HG03064 (cell line): ENCODE measurements at regions not wholly inside any gene's neighbourhood (a gene's known extent, or its start where the extent isn't known, plus 50 kb on each side); places are given as distances from the start of the nearest gene placed in this dataset.

Source experiments
- ATAC-seq: cut with Tn5 transposase; IDR thresholded peaks from one replicate; pipeline ENCODE4 v1.9.1; 2021; ENCODE audit warnings: low read depth; ENCODE audit not compliant: unreplicated experiment

DNA sequence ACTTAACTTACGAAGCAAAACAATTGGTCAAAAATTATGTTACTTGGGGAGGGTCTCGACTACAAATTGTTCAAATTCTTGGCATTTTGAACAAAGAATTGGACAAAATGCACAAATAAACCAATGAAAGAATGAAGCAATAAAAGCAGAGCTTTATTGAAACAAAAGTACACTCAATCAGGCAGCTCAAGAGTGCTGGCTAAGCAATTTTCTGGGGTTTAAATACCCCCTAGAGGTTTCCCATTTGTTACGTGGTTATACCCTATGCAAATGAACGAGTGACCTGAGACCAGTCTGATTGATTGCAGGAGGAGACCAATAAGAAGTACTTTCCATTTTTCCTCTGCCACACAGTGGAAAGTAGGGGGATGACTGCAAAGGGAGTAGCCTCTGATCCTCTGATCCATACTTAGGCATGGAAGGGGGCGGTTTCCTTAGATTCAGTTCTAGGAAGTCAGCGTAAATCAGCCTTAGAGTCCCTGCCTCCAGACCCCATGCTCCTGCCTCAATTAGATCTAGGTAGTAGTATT is 228.6 kb downstream of the EFNB2 start:
- no peak for ATAC-seq

DNA sequence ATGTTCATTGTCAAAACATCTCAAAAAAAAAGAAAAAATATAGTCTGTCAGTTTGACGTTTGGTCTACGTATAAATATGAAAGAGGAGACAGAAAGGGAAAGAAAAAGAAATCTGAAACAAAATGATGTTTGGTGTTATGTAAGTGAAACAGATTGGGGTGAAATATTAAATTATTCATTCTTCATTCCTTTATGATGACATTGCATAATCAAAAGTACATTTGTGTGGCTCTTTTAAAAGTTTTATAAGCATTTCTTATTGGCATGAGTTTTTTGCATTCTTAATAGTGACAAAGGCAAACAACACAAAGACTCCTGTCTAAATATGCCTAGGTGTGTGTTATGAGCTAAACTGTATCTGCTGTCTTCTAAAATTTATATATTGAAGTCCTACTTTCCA is 232.6 kb downstream of the EFNB2 start:
- no peak for ATAC-seq

DNA sequence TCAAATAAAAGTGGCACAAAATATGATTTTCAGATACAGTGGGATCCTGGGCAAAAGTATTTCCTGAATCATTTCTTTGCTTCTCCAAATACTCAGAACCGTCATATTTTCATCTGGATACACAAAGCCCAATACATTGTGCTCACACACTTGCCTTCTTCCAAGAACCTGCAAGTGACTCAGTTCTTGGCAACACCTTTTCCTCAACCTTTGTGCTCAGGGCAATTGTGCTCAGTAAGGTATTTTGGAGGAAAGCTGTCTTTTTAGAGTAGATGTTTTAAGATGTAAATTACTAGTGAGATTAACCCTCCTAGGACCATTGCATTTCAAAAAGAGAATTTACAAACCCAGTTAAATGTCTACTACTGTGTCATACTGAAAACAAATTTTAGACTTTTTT is 233.5 kb downstream of the EFNB2 start:
- ATAC-seq: no peak

DNA sequence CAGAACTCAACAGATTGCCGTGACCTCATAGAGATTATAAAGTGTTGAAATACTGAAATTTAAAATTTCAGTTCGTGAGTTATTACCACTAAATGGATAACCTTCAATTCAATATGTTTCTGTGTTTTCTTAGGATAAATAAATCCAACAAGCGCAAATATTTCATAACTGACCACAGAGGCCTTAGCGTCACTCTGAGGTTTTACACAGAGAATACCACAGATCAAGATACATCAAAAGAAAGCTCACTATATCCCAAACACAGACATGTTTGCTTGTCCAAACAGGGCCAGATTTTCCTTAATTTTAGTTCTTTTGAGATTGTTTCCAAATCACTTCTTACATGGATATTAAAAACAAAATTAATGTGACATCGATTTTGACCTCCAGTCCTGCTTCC is 235.8 kb downstream of the EFNB2 start:
- no peak for ATAC-seq

DNA sequence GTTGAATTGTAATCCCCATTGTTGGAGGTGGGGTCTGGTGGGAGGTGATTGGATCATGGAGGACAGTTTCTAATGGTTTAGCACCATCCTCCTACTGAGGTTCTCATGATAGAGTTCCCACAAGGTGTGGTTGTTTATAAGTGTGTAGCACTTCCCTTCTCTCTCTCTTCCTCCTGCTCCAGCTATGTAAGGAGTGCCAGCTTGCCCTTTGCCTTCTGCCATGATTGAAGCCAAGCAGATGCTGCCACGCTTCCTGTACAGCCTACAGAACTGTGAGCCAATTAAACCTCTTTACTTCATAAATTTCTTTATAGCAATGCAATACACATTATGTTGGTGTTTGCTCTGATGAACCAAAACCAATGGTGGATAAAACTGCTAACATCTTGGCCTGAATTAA is 238.2 kb downstream of the EFNB2 start:
- no peak for ATAC-seq

DNA sequence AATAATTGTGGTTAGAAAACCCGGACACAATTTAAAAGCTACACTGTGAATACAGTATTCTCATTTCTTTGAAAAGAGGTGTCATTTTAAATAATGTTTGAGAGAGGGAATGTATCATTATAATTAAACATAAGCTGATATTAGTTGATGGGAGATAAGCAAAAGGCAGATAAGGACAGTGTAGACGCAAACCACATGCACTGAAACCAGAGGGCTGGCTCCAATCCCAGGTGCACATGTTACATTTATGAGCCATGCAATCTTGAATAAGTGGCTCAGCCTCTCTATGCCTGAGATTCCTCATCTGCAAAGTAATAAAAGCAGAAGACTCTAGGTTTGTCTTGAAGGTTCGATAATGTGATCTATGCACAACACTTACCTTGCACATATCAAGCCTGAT is 238.7 kb downstream of the EFNB2 start:
- ATAC-seq: no peak

DNA sequence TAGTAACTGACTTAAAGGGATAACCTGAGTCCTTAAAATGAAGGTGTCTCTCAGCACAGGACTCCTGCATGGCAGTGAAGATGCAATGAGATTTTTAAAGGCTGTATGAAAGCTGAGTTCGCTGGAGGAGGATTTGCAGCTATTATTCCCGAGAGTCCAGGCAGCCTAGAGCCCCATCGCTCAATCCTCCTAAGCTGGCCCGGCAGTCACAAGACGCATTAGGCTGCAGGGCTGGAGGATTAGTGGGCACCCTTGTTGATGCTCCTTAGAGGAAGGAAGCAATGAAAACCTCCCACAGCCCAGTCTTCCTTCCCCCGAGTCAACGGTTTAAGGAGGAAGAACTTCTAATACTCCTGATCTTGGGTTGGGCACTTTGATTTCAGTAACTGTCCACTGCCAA is 239.5 kb downstream of the EFNB2 start:
- ATAC-seq: no peak

DNA sequence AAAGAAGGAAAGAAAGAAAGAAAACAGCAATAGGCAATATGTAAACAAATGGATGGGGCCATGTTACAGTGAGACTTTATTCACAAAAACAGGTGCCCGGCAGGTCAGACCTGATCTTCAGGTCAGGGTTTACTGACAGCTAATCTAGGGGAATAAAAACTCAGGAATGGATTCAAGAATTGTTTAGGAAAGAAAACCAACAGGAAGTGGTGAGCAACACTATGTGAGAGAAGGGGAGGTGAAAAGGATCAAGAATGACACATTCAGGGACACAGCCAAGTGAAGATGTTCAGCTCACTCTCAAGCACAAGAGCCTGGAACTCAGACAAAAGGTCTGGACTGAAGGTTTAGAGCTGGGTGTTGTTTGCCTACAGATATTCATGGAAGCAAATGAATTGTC is 244.5 kb downstream of the EFNB2 start:
- ATAC-seq: no peak

DNA sequence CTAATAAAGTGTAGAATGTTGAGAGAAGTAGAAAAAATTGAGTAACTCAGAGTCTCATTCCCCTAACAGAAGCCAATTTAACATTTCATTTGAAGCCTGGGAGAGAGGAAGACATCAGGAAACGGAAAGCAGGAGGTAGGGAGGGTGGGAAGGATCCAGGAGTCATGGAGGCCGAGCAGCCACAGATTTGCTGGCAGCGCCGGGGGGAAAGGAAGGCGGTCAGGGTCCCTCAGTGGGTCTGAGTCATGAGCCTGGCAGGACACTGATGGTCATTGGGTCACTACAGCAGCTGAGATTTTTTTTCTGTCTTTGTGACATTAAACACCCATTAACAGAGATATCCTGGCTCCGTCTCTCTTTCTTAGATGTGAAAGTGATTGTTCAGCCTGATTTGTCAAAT is 248.1 kb downstream of the EFNB2 start:
- no peak for ATAC-seq

DNA sequence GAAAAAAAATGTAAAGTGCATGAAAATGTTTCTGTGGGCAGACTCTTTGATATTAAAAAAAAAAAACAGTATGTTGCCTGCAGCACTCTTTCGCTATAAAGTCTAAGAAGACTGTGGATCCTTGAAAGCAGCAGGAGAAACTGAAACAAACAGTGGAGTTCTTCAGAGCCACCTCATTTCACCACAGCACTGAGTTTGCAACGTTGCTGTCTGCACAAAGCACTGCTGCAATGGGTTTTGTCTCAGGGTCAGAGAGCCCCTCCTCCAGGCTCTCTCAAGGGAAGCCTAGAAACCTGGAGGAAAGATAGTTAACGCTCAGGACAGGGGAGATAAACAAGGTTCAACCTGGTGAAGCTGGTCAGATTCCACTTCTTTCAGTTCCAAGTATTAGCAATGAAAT is 248.7 kb downstream of the EFNB2 start:
- peak; percentile 95 for ATAC-seq

DNA sequence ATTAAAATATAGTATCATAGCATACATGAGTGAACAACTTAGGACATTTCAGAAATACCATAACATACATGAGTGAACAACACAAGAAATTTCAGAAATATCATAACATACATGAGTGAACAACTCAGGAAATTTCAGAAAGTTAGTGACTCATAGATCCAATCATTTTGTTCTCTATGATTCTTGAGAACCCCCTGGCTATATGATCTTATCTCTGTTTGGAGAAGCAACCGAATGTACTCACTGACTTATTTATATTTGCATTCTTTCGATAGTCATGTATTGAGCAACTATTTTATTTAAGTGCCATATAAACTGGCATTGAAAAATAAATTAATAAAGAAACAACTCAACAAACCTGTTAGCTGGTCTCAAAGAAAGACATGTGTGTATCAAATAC is 251.1 kb downstream of the EFNB2 start:
- no peak for ATAC-seq

DNA sequence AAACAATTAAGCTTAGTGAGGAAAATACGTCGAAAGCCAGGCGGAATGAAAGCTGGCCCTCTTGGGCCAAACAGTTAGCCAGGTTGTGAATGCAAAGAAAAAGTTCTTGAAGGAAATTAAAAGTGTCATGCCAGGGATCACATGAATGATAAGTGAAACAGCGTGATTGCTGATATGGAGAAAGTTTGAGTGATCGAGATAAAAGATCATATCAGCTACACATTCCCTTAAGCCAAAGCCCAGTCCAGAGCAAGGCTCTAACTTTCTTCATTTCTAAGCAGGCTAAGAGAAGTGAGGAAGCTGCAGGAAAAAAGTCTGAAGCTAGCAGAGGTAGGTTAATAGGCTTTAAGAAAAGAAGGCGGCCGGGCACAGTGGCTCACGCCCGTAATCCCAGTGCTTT is 254.0 kb downstream of the EFNB2 start:
- no peak for ATAC-seq

DNA sequence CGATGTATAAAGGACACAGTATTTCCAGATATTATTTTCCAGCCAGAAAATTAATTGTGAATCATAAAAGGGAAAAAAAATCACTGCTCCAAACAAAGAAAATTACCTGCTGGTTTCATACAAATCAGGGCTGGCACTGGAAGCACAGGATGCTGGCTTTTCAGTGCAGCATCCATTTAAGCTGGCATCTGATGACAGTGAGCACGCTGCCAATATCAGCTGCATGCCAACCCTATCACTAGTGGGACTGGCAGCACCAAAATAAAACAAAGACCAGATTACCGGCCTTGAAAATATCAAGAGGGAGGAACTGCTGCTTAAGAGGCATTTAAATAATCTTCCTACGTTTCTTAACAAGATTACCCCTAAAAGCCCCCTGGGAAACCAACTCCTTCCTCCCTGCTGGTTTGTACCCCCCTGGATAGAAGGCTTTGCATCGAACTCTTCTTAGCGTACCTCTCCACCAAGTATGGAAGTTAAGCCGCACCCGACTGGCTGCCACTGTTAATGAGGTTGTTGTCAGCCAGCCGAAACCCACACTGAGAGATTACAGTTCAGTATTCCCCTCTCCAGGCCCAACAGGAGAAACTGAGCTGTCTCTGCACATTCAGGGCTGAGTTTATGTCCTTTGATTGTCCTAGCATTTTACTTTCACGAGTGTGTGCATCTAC is 257.8 kb downstream of the EFNB2 start:
- no peak for ATAC-seq

DNA sequence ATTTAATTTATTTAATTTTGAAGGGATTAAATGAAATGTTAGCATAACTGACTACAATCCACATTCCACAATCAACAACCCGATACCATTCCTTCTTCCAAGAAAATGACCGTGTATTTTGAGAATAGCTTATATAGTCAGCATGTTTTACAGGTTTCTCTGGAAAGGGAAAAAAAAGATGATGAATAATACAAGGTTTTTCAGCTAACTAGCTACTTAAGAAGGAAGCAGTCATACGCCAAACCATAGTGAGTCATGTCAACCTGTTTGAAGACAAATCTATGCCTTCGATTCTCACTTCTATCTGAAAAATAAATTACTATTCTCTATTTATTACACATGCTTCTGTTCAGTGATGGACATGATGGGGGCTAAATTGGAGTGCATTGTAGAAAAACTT is 258.6 kb downstream of the EFNB2 start:
- no peak for ATAC-seq

DNA sequence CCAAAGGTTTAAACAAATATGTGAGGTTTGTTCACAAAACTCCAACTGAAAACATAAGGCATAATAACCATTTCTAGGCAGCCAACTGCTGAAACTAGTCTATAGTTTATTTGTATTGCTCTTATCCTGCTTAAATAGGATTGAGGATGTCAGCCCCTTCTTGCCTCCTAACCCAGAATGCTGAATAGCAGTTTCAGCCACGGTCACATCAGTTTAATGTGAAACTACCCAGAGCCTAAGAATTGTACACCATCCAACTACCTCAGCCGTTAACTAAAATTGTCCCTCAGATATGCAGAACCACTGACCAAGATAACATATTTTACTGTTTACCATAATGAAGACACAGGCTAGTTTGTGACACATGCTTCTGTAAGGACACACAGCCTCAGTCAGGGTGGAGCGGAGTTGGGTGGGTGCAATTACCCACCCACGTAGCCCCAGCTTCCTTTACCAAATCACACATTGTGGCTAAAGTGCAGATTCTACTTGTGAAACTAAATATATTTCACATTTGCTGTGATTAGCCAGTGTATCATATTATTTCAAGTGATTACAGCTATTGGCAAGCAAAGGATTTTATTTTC is 259.9 kb downstream of the EFNB2 start:
- ATAC-seq: no peak

DNA sequence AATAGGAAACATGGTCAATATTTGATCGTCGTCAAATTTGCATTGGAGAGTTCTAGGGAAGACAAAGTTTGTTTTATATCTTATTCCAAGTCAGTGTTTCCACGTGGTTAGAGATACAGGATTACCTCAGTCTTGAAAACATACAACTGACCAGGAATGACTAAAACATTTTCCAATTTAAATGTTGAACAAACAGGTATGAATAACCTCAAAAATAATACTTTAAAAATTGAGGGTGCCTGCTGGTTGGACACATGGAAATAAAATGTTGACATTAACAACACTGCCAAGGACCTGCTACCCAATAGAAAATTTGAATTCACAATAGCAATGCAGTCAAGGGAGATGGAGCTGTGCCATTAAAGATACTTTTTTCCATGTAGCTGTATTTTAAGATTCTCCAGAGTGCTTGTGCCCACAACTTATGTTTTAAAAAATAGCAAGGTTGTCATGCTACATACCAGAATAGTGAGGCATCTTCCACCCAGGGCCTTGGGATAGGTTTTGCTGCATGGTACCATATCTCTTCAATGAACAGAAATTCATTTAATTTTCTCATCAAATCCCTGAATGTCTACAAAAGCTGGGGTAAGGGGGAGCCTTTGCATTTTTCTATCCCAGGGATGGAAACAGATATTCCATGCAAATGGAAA is 260.8 kb downstream of the EFNB2 start:
- no peak for ATAC-seq

DNA sequence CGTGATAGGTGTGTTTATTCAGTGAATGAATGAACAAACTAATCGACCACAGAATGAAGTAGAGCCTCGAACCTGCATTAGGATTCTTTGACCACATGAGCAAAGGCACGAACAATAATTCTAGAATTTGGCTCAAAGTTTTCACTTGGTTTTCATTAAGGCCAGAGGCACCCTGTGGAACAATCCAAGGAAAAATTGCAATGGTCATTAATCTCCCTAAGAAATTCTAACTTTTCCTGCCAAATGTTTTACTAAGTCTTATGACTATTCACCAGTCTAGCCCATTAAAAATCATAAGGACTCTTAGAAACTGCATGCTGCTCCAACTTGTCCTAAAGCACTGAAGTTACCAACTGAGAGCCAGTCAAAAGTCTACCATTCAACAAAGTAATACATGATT is 271.7 kb downstream of the EFNB2 start:
- ATAC-seq: no peak

DNA sequence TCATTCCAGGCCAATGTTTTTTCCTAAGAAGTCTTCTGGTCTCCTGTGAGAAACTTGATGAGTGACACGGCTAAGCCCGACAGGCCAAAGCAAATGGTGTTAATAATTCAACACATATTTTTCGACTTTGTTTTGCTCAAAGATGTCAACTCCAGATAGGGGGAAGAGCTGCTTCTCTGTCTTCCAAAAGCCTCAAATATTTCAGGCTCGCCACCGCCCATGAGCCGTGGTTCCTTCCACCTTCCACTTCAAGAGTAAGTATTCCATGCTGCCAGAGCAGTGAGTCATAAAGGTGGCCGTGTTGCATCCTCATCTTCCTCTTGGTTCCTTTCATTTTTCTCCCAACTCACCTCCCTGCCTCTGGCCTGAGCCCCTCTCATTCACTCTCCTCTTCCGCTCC is 272.6 kb downstream of the EFNB2 start:
- ATAC-seq: no peak

DNA sequence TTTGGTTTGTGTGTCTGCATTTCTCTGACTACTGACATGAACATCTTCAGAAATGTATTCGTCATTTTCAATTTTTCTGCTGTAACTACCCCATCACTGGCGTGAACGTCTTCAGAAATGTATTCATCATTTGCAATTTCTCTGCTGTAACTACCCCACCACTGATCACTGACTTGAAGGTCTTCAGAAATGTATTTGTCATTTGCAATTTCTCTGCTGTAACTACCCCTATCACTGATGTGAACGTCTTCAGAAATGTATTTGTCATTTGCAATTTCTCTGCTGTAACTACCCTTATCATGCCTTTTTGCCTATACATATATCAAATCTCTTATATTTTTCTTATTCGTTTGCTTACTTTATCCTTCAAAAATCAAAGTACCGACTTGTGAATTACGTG is 274.0 kb downstream of the EFNB2 start:
- no peak for ATAC-seq

DNA sequence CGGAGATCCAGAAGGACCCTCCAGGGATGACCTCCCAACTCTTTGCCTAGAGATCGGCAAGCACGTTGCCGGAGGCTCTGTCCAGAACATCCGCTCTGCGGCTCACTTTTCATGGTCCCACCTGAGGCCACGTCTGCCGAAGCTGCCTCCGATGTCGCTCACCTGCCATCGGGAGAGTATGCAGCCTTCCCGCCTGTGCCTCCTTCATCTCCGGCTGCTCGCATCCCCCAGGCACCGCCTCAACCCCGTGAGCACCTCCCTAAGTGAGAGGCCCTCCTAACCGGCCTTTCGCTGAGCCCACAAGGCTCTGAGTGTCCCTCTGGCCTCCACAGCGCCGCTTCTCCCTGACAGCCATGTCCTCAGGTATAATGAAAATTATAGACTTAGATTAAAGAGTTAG is 275.1 kb downstream of the EFNB2 start:
- no peak for ATAC-seq

DNA sequence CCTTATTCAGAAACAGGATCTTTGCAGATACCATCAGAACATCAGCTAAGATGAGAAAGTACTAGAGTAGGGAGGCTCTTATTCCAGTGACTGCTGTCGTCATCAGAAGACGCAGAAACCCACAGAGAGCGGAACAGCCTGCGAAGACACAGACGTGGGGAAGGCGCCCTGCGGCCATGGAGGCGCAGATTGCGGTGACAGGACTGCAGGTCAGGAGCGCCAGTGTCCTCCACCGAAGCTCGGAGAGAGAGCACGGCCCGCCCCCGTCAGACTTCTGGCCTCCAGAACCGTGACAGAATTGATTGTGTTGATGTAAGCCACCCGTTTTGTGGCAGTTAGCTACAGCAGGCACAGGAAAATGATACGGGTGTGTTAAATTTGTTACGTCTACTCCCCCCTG is 275.5 kb downstream of the EFNB2 start:
- no peak for ATAC-seq

DNA sequence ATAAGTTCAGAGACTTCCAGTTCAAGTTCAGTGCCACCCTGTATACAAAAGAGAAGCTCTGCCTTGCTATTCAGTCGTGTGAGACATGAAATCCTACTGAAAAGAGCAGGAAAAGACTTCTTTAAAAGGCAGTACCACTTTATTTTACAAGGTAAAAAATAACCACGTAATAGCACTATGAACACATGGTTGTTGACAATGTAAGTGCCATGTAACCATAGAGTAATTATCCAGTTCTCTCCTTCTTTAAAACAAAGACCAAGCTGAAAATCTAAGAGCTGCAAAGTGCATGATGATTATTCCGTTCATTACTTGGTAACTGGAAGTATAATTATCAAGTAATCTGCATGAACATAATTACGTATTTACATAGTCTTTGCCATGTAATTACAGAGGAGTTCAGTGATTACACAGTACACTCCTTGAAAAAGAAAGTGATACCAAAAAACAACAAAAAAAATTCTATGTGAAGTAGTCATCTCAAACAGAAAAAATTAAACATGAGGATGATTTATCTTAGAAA is 288.7 kb downstream of the EFNB2 start:
- no peak for ATAC-seq
